HL-60 (cell line): ENCODE measurements at regions not wholly inside any gene's neighbourhood (a gene's known extent, or its start where the extent isn't known, plus 50 kb on each side); places are given as distances from the start of the nearest gene placed in this dataset.

Source experiments
- CTCF ChIP-seq: IDR thresholded peaks from one replicate; pipeline ENCODE4 v1.5.1; 2011; ENCODE audit warnings: low read length, control low read depth, inconsistent platforms; ENCODE audit not compliant: insufficient read depth
- POLR2AphosphoS5 ChIP-seq: IDR thresholded peaks from 2 replicates; pipeline ENCODE4 v1.6.1; 2012; ENCODE audit warnings: low read depth
- REST ChIP-seq: IDR thresholded peaks from 2 replicates; pipeline ENCODE4 v1.6.1; 2012; ENCODE audit warnings: low read depth; ENCODE audit not compliant: insufficient replicate concordance
- SPI1 ChIP-seq: IDR thresholded peaks from 2 replicates; pipeline ENCODE4 v1.6.1; 2012; ENCODE audit warnings: low read depth, mild to moderate bottlenecking, borderline replicate concordance

DNA sequence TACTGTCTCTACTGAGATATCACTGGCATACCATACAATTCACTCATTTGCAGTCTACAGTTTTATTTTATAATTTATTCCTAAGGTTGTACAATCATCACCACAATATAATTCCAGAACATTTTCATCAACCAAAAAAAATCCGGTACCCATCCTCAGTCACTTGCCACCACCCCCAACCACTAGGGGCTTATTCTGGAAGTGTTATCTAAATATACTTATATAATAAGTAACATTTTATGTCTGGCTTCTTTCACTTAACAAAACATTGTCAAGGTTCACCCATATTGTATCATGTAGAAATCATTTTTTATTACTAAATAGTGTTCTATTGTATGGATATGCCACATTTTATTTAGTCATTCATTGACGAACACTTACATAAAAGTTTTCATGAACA, 440.8 kb downstream of the RNF144A start:
- TF ChIP-seq CTCF (no peak), POLR2AphosphoS5 (no peak), SPI1 (no peak), REST (no peak)
